ENCODE measurements at regions not wholly inside any gene's neighbourhood (a gene's known extent, or its start where the extent isn't known, plus 50 kb on each side); places are given as distances from the start of the nearest gene placed in this dataset.

DNA sequence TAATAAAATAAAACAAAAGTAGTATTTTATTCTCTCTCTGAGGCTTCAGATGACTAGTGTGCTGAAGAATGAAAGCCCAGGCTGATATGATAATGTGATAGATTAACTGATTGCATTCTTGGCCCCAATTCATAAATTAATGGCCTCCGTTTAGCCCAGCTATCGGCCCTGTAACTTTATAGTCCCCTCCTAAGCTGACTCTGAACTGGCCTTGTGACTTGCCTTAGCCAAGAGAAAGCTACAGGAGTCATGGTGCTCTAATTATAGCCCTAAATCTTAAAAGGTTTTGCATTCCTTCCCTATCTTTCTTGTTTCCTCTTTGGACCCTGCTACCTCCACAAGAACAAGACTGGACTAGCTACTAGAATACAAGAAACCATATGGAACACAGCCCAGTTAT is 123.2 kb upstream of the EPHA3 start (continued):
- TF ChIP-seq ZNF776 (tag by site-specific recombination; IDR thresholded peaks at IDR 0.05; ENCODE audit: borderline replicate concordance) (no peak), ZNF596 (tag by site-specific recombination; IDR thresholded peaks at IDR 0.05) (no peak), SCRT1 (tag by site-specific recombination; IDR thresholded peaks at IDR 0.05; ENCODE audit: borderline replicate concordance) (no peak)
- TF ChIP-seq, protein P1, sequence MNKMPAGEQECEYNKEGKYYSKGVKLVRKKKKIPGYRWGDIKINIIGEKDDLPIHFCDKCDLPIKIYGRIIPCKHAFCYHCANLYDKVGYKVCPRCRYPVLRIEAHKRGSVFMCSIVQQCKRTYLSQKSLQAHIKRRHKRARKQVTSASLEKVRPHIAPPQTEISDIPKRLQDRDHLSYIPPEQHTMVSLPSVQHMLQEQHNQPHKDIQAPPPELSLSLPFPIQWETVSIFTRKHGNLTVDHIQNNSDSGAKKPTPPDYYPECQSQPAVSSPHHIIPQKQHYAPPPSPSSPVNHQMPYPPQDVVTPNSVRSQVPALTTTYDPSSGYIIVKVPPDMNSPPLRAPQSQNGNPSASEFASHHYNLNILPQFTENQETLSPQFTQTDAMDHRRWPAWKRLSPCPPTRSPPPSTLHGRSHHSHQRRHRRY (tag by site-specific recombination; IDR thresholded peaks at IDR 0.05) = no peak

DNA sequence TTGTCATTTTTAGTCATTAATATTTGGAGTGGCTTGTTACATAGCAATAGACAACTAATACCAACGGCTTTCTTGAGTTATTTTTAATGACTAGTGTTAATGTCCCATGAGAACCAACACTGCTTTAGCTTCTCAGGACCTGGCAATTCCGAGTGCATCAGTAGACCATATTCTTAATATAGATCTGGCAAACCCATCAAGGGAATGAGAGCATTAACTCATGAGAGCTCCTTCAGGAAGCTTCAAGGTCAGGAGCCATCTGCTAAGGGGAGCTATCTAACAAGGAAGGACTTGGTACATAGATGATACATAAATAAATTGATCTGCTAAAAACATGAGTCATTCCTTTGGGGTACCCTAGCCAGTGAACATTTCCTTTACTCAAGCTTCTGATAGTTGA is 122.6 kb upstream of the EPHA3 start:
- no peaks in the 10 kb centered on the region for H3K9me3 ChIP-seq (ENCODE audit: control insufficient read depth, insufficient read depth, low read depth, low read length)
- H3K27ac ChIP-seq (ENCODE audit: extremely low read depth, low read depth, low read length) = no peak overlapping the region
- no peaks in the 10 kb centered on the region for H3K4me1 ChIP-seq (ENCODE audit: control insufficient read depth, insufficient read depth, low read length)
- no peak overlapping the region for H3K4me3 ChIP-seq (ENCODE audit: low read depth, low read length)
- TF ChIP-seq, protein P2, sequence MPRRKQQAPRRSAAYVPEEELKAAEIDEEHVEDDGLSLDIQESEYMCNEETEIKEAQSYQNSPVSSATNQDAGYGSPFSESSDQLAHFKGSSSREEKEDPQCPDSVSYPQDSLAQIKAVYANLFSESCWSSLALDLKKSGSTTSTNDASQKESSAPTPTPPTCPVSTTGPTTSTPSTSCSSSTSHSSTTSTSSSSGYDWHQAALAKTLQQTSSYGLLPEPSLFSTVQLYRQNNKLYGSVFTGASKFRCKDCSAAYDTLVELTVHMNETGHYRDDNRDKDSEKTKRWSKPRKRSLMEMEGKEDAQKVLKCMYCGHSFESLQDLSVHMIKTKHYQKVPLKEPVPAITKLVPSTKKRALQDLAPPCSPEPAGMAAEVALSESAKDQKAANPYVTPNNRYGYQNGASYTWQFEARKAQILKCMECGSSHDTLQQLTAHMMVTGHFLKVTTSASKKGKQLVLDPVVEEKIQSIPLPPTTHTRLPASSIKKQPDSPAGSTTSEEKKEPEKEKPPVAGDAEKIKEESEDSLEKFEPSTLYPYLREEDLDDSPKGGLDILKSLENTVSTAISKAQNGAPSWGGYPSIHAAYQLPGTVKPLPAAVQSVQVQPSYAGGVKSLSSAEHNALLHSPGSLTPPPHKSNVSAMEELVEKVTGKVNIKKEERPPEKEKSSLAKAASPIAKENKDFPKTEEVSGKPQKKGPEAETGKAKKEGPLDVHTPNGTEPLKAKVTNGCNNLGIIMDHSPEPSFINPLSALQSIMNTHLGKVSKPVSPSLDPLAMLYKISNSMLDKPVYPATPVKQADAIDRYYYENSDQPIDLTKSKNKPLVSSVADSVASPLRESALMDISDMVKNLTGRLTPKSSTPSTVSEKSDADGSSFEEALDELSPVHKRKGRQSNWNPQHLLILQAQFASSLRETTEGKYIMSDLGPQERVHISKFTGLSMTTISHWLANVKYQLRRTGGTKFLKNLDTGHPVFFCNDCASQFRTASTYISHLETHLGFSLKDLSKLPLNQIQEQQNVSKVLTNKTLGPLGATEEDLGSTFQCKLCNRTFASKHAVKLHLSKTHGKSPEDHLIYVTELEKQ (tag by site-specific recombination; IDR thresholded peaks at IDR 0.05; ENCODE audit: borderline replicate concordance) = no peak
- ChIA-PET CTCF (no interaction called here), POLR2A (no interaction called here)
- no peaks in the 10 kb centered on the region for H3K36me3 ChIP-seq (ENCODE audit: control insufficient read depth in 2 of 2, insufficient read depth in 1 of 2, low read length in 2 of 2)

DNA sequence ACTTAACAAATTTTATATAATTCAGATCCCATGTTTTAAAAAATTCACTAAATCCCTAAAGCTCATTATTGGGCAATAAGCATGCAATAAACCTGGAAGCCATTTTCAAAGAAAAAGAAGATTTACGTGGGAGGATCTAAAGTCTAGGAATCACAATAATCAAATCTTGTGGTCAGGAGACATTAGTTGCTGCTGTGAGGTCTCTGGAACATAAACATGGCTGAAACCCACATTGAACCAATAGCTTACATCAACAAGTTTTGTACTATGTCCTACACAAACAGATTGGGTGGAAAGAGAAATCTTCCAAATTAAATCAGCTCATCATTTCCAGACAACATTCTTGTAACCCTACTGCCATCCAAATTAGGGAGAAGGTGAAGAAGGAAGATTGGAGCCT is 121.9 kb upstream of the EPHA3 start:
- no peaks in the 10 kb centered on the region for H3K9me3 ChIP-seq (ENCODE audit: control insufficient read depth, insufficient read depth, low read depth, low read length)
- no peaks in the 10 kb centered on the region for H3K36me3 ChIP-seq (ENCODE audit: control insufficient read depth in 2 of 2, insufficient read depth in 1 of 2, low read length in 2 of 2)
- TF ChIP-seq ZNF324 (tag by site-specific recombination; IDR thresholded peaks at IDR 0.05) = no peak
- TF ChIP-seq ZNF138 (tag by site-specific recombination; IDR thresholded peaks at IDR 0.05; ENCODE audit: borderline replicate concordance) = no peak
- TF ChIP-seq, protein P3, sequence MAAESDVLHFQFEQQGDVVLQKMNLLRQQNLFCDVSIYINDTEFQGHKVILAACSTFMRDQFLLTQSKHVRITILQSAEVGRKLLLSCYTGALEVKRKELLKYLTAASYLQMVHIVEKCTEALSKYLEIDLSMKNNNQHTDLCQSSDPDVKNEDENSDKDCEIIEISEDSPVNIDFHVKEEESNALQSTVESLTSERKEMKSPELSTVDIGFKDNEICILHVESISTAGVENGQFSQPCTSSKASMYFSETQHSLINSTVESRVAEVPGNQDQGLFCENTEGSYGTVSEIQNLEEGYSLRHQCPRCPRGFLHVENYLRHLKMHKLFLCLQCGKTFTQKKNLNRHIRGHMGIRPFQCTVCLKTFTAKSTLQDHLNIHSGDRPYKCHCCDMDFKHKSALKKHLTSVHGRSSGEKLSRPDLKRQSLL (tag by site-specific recombination; IDR thresholded peaks at IDR 0.05) = no peak
- no peak for TF ChIP-seq MYNN (tag by site-specific recombination; IDR thresholded peaks at IDR 0.05; ENCODE audit: borderline replicate concordance)
- no peaks in the 10 kb centered on the region for H3K4me1 ChIP-seq (ENCODE audit: control insufficient read depth, insufficient read depth, low read length)
- ChIA-PET CTCF (no interaction called here), POLR2A (no interaction called here)
- H3K27ac ChIP-seq (ENCODE audit: extremely low read depth, low read depth, low read length) = no peak overlapping the region
- H3K4me3 ChIP-seq (ENCODE audit: low read depth, low read length) = no peak overlapping the region

DNA sequence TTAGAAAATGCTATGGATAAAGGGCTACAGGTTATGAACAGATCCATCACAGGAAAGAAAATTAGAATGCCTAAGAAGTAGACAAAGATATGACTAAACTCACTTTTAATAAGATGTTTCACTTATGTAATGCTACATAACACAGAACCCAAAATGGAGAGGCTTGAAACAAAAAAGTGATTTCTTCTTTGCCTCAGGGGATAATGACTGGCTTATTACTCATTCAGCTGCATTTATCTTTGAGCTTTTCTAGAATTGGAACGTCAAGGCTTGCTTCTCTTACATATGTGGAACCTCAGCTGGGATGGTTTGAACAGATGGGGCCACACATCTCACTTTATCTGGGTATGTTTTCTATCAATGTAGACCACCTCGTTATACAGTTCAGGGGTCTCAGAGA is 120.6 kb upstream of the EPHA3 start:
- POLR2A ChIA-PET = no interaction called here
- Histone ChIP-seq H3K4me1 (ENCODE audit: control insufficient read depth, insufficient read depth, low read length) (no peaks in the 10 kb centered on the region), H3K36me3 (ENCODE audit: control insufficient read depth in 2 of 2, insufficient read depth in 1 of 2, low read length in 2 of 2) (no peaks in the 10 kb centered on the region), H3K4me3 (ENCODE audit: low read depth, low read length) (no peak overlapping the region), H3K9me3 (ENCODE audit: control insufficient read depth, insufficient read depth, low read depth, low read length) (no peaks in the 10 kb centered on the region), H3K27ac (ENCODE audit: extremely low read depth, low read depth, low read length) (no peak overlapping the region)
- CTCF ChIA-PET = interaction anchor here (0.7 kb wide), 1 partner anchor 62 kb away, joined by 4 read pairs; no protein-coding TSS in a partner anchor
- no peak for TF ChIP-seq ZNF23 (tag by site-specific recombination; IDR thresholded peaks at IDR 0.05; ENCODE audit: borderline replicate concordance)
- TF ChIP-seq ZNF768 (tag by site-specific recombination; IDR thresholded peaks at IDR 0.05) = no peak
- TF ChIP-seq ZNF654 (tag by site-specific recombination; IDR thresholded peaks at IDR 0.05; ENCODE audit: low read depth) = no peak
- no peak for TF ChIP-seq ZNF274 (IDR thresholded peaks at IDR 0.05; ENCODE audit: low read length)
- TF ChIP-seq ZNF274 (tag by site-specific recombination; IDR thresholded peaks at IDR 0.05; ENCODE audit: borderline replicate concordance) = no peak
- TF ChIP-seq TRIM28 (IDR thresholded peaks at IDR 0.05; ENCODE audit: borderline replicate concordance, low read length) = no peak
- TF ChIP-seq, protein P4, sequence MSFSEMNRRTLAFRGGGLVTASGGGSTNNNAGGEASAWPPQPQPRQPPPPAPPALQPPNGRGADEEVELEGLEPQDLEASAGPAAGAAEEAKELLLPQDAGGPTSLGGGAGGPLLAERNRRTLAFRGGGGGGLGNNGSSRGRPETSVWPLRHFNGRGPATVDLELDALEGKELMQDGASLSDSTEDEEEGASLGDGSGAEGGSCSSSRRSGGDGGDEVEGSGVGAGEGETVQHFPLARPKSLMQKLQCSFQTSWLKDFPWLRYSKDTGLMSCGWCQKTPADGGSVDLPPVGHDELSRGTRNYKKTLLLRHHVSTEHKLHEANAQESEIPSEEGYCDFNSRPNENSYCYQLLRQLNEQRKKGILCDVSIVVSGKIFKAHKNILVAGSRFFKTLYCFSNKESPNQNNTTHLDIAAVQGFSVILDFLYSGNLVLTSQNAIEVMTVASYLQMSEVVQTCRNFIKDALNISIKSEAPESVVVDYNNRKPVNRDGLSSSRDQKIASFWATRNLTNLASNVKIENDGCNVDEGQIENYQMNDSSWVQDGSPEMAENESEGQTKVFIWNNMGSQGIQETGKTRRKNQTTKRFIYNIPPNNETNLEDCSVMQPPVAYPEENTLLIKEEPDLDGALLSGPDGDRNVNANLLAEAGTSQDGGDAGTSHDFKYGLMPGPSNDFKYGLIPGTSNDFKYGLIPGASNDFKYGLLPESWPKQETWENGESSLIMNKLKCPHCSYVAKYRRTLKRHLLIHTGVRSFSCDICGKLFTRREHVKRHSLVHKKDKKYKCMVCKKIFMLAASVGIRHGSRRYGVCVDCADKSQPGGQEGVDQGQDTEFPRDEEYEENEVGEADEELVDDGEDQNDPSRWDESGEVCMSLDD (tag by site-specific recombination; IDR thresholded peaks at IDR 0.05) = no peak
- TF ChIP-seq ZNF521 (tag by site-specific recombination; IDR thresholded peaks at IDR 0.05) = no peak

Data from HEK293 (cell line).